HG02763 (cell line): ENCODE measurements at regions not wholly inside any gene's neighbourhood (a gene's known extent, or its start where the extent isn't known, plus 50 kb on each side); places are given as distances from the start of the nearest gene placed in this dataset.

ENCODE experiments used
- ATAC-seq: cut with Tn5 transposase; IDR thresholded peaks from one replicate; pipeline ENCODE4 v1.9.1; 2021; ENCODE audit warnings: mild to moderate bottlenecking, moderate library complexity; ENCODE audit not compliant: unreplicated experiment

DNA sequence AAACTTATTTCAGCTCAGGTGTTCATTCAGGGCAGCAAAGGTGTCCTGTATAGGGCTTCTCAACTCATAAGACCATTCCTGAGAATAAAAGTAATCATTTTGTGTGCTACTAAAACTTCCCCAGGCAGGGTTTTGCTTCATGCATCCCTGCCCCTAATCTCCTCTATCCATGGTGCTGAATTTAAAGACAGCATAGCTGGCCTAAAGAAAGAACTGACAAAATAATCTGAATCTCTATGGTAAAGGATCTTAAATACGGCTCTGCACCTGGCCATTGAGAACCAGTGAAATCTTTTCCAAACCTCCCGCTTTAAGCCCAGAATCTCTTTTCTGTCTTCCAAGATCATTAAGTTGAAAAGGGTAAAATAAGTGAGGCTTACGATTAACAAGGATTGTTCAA is 292.1 kb upstream of the KLHL29 start:
- ATAC-seq: no peak

DNA sequence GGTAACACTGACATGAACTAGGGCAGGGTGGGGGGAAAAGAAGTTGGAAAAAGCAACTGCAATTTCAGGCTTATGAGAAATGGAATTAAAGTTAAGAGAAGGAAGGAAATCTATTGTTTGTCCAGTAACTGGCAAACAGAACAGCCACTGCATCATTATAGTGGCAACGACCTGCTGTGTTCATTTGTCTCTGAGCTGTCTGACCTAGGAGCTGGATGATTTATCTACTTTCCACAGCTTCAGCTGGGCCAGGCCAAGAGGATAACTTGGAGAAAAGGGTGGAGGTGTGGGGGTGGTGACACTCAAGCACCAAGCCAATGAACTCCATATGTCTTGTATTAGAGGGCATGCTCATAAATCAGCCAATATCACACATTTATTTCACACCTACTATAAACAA is 291.5 kb upstream of the KLHL29 start:
- ATAC-seq: no peak

DNA sequence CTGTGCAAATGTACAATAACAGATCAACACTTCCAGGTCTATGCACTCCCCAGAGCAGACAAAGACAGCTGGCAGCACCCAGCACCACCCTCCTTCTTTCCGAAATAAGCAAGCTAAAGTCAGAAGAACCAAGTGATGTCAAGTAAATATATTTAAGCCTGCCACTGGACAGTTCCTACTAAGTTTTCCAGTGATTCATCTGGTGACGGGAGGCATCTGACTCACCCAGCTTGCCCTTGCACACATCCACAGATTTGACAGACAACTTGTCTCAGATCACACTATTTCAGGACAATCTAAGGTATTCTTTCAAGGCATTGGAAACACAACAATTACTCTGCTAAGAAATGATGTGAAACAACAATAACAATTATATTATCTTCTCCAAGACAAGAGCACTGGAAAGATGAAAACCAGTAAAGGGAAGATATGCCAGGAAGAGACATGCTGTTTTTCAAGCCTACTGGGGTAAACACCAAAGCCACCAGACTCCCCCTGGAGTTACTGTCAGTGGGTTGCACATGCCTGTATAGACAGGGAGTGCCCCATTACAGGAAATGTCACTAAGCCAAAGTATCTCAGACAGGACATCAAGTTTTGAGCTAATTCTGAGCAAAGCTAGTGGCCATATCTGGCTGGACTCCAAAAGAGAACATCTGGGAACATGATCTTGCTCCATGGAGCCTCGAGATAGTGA is 287.9 kb upstream of the KLHL29 start:
- no peak for ATAC-seq

DNA sequence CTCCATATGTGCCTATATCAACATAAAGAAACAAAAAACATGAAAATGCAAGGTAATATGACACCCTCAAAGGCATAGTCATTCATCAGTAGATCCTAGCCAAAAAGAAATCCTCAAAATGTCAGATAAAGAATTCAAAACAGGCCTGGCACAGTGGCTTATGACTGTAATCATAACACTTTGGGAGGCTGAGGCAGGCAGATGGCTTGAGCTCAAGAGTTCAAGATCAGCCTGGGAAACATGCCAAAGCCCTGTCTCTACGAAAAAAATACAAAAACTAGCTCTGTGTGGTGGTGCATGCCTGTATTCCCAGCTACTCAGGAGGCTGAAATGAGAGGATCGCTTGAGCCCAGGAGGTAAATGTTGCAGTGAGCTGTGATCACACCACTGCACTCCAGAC is 284.6 kb upstream of the KLHL29 start:
- no peak for ATAC-seq

DNA sequence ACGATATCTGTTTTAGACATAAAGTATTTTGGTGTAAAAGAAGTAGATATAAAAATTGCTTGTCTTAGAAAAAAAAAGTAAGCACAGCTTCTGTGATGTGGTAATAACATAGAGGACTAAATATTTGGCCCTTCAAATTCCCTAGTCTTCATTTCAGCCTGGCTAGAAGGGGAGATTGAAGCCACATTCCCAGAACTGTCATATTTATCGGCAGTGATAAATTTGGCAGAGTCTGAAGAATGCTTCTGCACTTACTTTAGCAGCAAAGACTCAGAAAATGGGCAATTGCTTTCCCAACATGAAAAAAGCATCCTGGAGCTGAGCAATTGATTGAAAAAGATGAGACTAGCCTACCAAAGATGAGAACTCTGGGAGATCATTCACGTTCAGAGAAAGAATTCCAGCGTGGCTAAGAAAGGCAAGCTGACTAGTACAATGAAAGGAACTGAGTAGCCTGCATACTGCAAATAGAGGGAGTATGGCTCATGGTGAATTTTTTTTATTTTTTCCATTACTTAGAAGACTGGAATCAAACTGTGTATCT is 278.7 kb upstream of the KLHL29 start:
- ATAC-seq: no peak

DNA sequence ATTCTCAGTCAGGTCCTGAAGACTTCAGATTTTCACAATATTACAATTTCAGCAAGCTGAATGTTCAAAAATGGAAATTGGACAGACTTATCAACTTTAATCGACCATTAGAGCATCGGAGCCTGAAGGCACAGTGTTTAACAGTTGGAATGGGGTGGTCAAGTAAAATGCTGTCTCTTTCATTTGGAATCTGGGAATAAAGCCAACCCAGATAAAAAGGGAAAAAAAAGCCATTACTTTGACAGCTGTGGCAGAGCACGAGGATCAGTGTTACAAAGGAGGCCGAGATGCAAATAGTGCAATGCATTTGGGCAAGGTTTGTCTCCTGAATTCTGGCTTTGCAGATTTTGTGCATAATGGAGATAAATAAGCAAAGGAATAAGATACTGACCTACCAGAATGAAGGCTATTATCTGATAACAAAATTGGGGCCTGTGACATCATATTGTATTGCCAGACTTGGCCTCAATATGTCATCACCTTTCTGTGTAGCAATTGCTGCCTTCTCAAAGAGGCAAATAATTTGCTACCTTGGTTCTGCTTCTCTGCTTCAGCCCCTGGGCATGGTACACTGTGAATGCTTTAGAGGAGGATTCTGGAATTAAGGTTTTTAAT is 277.5 kb upstream of the KLHL29 start:
- ATAC-seq: no peak

DNA sequence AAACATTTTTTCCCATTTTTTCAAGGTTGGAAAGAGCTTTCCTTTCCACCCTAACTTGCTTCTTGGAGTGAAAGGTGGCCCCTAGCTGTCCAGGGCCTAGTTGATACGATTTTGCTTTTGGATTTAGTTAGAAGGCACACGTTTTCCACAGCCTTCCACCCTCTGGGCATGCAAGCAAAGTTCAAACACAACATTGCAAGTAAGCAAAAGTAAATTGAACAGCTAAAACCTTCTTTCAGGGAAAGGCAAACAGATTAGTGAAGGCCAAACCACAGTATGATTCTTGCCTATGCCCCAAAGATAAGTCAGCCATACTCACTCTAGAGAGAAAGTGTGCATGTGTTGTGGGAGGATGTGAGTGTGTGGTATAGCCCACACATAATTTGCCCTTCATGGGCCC is 273.7 kb upstream of the KLHL29 start:
- ATAC-seq: no peak

DNA sequence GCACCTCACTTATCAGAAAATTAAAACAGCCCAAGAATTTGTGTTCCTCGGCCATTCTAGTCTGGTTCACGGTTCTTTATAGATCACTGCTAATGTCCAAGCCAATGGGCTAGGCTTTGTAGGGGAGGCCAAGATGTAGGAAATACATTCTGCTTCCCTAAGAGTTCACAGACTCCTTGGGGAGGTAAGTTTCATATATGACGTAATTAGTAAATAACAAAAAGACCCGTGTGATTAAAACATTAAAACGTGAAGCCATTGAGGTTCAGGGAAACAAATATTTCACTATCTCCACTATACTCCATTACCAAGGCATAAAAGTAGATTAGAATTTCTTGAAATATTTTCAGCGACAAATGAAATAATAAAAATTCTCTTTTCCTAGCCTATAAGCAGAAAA is 272.5 kb upstream of the KLHL29 start:
- ATAC-seq: no peak

DNA sequence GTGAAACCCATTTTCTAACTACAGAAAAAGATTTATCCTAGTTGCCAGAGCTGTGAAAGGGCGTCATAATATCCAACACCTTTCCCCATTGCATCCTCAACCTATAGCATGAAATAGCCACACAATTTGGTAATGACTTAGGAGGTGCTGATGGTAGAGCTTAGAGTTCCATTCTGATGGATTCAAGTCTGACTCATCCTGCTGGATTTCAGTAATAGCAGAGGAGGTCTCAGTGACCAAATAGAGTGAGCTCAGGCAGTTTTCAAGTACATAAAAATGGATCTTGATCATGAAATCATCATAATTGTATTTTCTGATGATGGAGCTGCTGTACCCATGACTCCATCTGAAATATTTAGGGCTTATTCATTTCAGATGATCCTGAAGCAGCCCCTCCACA is 270.7 kb upstream of the KLHL29 start:
- no peak for ATAC-seq

DNA sequence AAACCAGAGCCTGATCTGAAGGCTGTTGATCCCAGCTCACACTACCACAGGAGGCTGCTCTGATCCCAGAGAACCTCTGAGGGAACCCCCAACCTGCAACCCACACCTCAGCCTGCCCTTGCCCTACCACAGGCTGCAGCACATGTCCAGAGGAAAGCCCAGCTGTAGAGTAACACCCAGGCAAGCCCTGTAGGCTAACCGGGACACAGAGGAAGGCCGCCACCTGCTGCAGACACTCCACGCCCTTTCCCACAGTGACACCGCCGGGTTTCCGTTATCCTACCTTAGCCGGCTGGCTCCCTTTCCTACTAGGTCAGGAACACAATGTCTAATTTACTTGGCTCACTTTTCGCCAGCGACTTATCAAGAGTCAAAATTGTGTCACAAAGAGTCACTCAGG is 266.7 kb upstream of the KLHL29 start:
- ATAC-seq: no peak

DNA sequence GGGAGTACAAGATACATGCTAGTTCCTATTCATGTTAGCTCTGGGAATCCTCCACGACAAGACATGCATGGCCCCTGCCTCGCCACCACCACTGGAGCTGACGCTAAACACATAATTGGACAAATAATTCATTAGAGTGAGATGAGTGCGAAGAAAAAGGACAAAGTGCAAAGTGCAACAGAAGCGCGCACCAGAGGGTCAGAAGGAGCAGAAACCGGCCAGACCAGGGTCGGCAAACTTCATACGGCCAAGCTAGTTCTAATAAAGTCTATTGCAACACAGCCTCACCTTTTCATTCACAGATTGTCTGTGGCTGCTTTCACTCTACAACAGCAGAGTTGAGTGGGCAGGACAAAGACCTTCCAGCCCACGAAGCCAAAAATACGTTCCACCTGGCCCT is 266.1 kb upstream of the KLHL29 start:
- ATAC-seq: no peak

DNA sequence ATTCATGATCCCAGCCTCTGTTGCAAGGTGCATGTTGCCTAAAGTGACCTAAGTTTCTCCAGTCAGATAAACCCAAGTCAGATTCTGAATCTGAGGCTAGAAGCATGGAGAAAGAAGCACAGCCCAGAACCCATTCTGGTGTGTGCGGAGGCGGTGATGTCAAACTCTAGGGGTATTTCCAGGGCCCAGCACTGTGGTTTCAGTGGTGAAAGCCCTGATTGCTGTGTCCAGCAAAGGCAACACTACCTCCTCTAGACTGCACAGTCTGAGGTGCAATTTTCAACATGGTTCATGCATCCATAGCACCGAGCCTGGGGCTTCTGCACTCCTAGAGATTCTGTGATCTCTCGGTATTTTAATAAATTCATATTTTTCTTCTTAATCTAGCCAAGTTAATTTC is 264.8 kb upstream of the KLHL29 start:
- ATAC-seq: no peak

DNA sequence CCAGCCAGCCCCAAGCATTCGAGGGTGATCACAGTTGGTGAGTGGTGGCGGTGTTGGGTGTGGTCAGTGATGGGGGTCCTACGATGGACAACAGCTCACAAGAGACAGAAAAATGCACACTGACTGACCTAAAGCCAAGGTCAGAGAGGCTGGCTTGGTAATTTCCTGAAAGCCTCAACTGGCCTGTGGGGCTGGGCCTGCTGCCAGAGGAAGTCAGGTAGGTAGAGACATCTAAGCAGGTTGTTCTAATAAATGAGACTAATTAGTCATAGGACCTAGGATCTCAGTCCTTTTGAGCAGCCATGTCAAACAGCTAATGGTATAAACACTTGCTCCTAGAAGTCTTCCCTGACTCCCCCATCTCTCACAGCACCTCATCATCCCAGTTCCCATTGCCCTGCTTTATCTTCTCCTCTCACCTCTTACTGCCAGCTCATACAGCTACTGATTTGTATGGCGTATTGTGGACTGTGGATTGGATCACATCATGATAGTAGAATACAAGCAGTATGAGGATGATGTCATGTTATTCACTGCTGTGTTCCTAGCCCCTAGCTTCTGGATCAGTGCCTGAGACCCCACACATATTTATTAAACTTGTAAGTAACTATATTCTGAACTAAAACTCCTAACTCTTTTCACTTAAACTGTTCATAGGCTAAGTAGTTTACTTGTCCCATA is 262.9 kb upstream of the KLHL29 start:
- no peak for ATAC-seq

DNA sequence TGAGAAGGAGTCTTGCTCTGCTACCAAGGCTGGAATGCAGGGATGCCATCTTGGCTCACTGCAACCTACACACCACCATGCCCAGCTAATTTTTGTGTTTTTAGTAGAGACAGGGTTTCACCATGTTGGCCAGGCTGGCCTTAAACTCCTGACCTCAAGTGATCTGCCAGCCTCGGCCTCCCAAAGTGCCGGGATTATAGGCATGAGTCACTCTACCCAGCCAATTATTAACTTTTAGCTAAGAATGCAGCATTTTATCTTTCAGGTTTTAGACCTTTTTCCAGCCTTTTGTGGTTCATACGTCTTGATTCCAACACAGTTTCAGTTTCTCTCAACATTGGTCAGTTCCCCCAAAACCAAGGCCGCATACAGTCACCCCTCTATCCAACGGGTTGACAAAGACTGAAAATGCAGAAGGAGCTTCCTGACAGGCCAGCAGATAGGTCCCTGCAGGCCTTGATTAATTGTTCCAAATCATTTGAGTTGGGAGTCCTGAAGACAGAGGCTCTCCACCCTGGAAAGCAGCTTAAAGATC is 262.2 kb upstream of the KLHL29 start:
- no peak for ATAC-seq

DNA sequence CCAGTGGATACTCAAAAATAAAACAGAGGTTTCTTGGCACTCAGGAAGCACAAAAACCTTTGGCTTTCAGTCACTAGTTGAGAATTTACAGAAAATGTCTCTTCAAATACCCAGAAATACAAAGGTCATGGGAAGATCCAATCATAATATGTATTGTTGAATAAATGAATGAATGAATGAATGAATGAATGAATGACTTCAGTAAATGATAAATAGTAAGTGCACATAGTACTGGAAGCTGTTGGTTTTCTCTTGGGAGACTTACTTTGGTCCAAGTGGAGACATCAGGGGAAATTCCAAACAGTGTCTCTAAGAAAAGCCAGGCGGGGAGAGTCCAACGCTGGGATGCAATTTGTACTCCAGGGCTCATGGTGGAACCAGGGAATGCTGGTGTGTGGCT is 261.3 kb upstream of the KLHL29 start:
- no peak for ATAC-seq

DNA sequence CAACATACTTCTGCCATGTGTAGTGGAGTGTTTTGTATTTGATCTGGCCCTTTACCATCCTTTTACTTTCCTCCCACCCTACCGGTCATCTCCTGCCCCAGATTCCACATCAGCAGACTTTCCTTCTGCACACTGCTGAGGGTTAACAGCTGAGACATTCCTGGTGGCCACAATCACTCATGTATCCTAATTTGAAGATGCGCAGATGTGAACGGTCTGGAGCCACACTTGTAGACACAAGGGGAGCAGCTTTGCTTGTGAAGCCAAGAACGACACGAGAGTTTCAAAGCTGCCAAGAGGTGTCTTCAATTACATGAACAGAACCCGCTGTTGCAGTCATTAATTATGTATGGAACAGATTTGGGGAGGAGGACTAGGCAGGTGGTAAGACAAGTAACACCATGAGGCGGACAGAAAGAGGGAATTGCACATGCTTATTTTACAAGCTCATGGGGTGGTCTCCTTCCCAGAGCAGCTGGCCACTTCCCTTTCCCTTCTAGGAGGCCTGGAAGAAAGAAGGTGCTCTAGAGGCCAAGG is 260.7 kb upstream of the KLHL29 start:
- no peak for ATAC-seq

DNA sequence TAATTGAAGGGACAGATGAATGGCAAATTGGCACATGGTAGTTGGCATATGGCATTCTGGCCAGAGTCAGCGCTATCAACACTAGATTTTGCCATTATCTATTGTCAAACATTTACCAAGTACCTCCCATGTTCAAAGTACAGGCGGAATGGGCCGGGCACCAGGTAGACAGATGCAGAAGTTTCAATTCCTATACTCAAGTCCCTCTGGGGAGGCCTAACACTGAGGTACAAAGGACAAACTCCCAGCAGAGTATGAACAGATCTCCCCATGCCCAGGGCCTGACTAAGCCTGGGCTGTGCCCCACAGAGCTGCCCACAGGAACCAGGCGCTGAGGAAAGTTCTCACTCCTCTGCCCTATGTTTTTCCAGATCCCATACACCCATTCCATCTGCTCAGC is 257.5 kb upstream of the KLHL29 start:
- no peak for ATAC-seq

DNA sequence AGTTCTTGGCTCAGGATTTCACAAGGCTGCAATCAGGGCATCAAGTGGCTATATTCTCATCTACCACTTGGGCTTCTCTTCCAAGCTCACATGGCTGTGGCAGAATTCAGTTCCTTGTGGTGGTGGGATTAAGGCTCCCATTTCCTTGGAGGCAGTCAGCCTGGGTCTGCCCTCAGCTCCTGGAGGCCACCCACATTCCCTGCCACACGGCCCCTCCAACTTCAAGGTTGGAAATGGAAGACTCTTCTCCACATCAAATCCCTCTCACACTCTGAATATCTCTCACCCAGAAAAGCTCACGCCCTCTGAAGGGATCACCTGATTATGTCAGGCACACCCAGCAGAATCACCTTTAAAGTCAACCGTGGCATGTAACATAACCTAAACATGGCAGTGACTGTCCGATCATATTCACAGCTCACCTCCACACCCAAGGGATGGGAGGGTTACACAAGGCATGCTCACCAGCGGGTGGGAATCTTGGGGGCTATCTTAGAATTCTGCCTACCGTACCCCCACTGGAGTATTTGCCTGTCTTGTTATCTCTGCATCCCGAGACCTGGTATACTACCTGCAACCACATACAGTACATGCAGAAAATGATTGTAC is 256.2 kb upstream of the KLHL29 start:
- no peak for ATAC-seq

DNA sequence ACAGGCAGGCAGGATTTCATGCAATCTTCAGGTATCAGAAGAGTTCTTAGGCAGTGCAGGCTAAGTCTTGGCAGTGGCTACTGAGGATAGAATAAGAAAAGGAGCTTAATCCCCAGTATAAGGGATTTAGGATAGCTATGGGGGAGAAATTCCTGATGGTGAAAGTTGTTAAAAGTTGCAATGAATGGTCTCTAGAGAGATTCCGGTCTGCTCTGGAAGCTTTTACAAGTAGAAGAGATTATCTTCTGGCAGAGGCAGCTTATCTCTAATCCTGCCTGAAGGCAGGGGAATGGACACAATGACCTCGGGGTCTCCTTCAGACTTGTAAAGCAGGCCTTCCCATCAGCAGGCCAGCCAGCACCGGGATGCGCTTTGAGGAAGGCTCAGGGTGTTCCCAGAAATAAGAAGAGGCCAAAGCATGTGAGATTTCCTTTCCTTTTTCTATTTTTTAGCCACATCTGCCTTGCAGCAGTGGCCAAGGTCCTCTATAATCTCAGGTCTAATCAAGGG is 253.9 kb upstream of the KLHL29 start:
- no peak for ATAC-seq

DNA sequence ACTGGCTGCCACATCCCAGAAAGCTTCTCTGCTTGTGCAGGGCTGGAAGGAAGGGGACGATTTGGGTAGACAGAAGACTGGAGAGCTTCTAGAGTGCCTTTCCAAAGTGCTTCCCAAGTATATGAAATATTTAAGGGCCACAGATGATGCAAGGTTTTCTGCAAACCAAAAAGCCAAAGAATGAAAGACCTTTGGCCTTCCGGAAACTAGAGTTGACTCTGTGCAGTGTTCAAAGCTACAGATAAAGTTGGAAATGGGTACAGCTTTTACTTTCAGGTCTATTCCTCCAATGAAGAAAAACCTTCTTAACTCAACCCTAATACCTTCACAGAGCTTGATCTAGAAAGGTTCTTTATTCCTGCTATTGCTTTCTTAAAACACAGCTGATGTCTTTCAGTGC is 253.0 kb upstream of the KLHL29 start:
- no peak for ATAC-seq
